ENCODE measurements at regions not wholly inside any gene's neighbourhood (a gene's known extent, or its start where the extent isn't known, plus 50 kb on each side); places are given as distances from the start of the nearest gene placed in this dataset.

DNA sequence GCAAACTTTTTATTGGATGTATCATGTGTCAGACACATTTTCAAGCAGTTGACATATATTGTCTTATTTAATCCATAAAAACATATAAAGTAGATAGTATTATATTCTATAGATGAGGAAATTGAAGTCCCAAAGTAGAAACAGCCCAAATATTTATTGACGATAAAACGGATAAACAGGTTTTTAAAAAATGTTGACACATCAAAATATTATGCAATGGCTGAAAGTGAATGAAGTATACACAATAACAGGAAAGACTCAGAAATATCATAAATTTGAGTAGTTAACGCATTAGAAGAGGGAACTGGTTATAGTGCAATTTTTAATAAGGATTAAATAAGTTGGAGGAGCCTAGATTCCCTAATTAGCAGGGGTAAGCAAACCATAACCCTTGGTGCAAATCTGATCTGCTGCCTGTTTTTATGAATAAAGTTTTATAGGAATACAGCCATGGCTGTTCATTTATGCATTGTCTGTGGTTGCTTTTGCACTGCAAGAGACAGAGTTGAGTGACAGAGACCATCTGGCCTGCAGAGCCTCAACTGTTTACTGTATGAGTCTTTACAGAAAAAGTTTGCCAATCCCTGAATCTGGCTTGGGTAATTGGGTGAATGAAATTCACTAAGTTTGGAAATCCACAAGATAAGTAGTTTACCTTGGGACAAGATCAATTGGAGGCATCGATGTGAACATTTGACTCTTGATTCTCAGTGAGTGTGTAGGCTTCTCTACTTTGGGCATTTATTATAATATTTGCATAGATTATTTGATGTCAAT lies 50.6 kb upstream of the EXOC2 start:
- no peak for DNase-seq (ENCODE audit: low read depth)

Data from HT1080 (cell line).